ENCODE measurements at regions not wholly inside any gene's neighbourhood (a gene's known extent, or its start where the extent isn't known, plus 50 kb on each side); places are given as distances from the start of the nearest gene placed in this dataset.

- no peaks in the 10 kb centered on the region for H3K79me1 ChIP-seq (ENCODE audit: low read length)
These were observed 295.2 kb upstream of the DIAPH2 start for GRCh38 chrX:96389281-96390047.

GRCh38 chrX:96394598-96394997, 290.0 kb upstream of the DIAPH2 start:
- Histone ChIP-seq H3K23ac (ENCODE audit: low read length) (no peak overlapping the region), H3K27me3 (ENCODE audit: insufficient read depth, low read length, poor library complexity) (no peaks in the 10 kb centered on the region), H3K79me2 (ENCODE audit: control insufficient read depth, insufficient read depth, low read length) (no peaks in the 10 kb centered on the region), H4K5ac (ENCODE audit: low read length) (no peak overlapping the region), H3K9ac (ENCODE audit: low read length) (no peak overlapping the region), H2AK5ac (ENCODE audit: low read length) (no peak overlapping the region), H3K79me1 (ENCODE audit: low read length) (no peaks in the 10 kb centered on the region), H2BK120ac (ENCODE audit: low read depth, low read length) (no peak overlapping the region), H3K4me1 (ENCODE audit: control insufficient read depth, low read depth, low read length) (no peaks in the 10 kb centered on the region), H2BK15ac (replicated peaks; ENCODE audit: low read depth) (no peak overlapping the region), H3K4me2 (ENCODE audit: low read length) (no peak overlapping the region), H3K4me3 (ENCODE audit: low read length) (no peak overlapping the region), H3K4ac (ENCODE audit: low read depth, low read length) (no peak overlapping the region), H3K27ac (ENCODE audit: low read depth, low read length) (no peak overlapping the region), H3K18ac (ENCODE audit: low read length) (no peak overlapping the region), H3K56ac (ENCODE audit: low read length) (no peak overlapping the region), H3K36me3 (ENCODE audit: control insufficient read depth, insufficient read depth, low read length) (no peaks in the 10 kb centered on the region), H4K8ac (ENCODE audit: low read depth, low read length) (no peak overlapping the region), H2BK5ac (ENCODE audit: low read length) (no peak overlapping the region)
- DNase-seq: peak; percentile 16
- no CpG with 5 or more reads among the region's 1 CpG for WGBS (ENCODE audit: extremely low coverage, insufficient coverage, low lambda C conversion rate)

More at GRCh38 chrX:96389281-96390047, 295.2 kb upstream of the DIAPH2 start:
- no peak overlapping the region for H4K5ac ChIP-seq (ENCODE audit: low read length)
- no peak overlapping the region for H3K4me3 ChIP-seq (ENCODE audit: low read length)
- H3K4me2 ChIP-seq (ENCODE audit: low read length): no peak overlapping the region
- H2BK5ac ChIP-seq (ENCODE audit: low read length): no peak overlapping the region
- no peak for DNase-seq
- H2AK5ac ChIP-seq (ENCODE audit: low read length): no peak overlapping the region
- H3K18ac ChIP-seq (ENCODE audit: low read length): no peak overlapping the region
- H3K23ac ChIP-seq (ENCODE audit: low read length): no peak overlapping the region
- H3K4ac ChIP-seq (ENCODE audit: low read depth, low read length): no peak overlapping the region
- no peaks in the 10 kb centered on the region for H3K79me2 ChIP-seq (ENCODE audit: control insufficient read depth, insufficient read depth, low read length)
- no peak overlapping the region for H2BK120ac ChIP-seq (ENCODE audit: low read depth, low read length)
- H3K27ac ChIP-seq (ENCODE audit: low read depth, low read length): no peak overlapping the region
- H3K27me3 ChIP-seq (ENCODE audit: insufficient read depth, low read length, poor library complexity): no peaks in the 10 kb centered on the region
- H4K8ac ChIP-seq (ENCODE audit: low read depth, low read length): no peak overlapping the region
- H3K36me3 ChIP-seq (ENCODE audit: control insufficient read depth, insufficient read depth, low read length): no peaks in the 10 kb centered on the region
- WGBS (ENCODE audit: extremely low coverage, insufficient coverage, low lambda C conversion rate): no CpG with 5 or more reads among the region's 5 CpGs
- no peak overlapping the region for H3K9ac ChIP-seq (ENCODE audit: low read length)
- no peak overlapping the region for H2BK15ac ChIP-seq (replicated peaks; ENCODE audit: low read depth)
- no peak overlapping the region for H3K56ac ChIP-seq (ENCODE audit: low read length)
- H3K4me1 ChIP-seq (ENCODE audit: control insufficient read depth, low read depth, low read length): no peaks in the 10 kb centered on the region

- H2BK5ac ChIP-seq (ENCODE audit: low read length): no peak overlapping the region
- no peak overlapping the region for H3K4me2 ChIP-seq (ENCODE audit: low read length)
These were observed 281.2 kb upstream of the DIAPH2 start for GRCh38 chrX:96403446-96403845.

GRCh38 chrX:96405842-96406241, 278.8 kb upstream of the DIAPH2 start:
- Histone ChIP-seq H3K9ac (ENCODE audit: low read length) (no peak overlapping the region), H2BK5ac (ENCODE audit: low read length) (no peak overlapping the region), H3K56ac (ENCODE audit: low read length) (no peak overlapping the region), H4K8ac (ENCODE audit: low read depth, low read length) (no peak overlapping the region), H3K79me1 (ENCODE audit: low read length) (no peaks in the 10 kb centered on the region), H3K27me3 (ENCODE audit: insufficient read depth, low read length, poor library complexity) (no peaks in the 10 kb centered on the region), H3K27ac (ENCODE audit: low read depth, low read length) (no peak overlapping the region), H2BK120ac (ENCODE audit: low read depth, low read length) (no peak overlapping the region), H3K36me3 (ENCODE audit: control insufficient read depth, insufficient read depth, low read length) (no peaks in the 10 kb centered on the region), H3K23ac (ENCODE audit: low read length) (no peak overlapping the region), H2BK15ac (replicated peaks; ENCODE audit: low read depth) (no peak overlapping the region), H3K79me2 (ENCODE audit: control insufficient read depth, insufficient read depth, low read length) (no peaks in the 10 kb centered on the region), H3K4me1 (ENCODE audit: control insufficient read depth, low read depth, low read length) (no peaks in the 10 kb centered on the region), H2AK5ac (ENCODE audit: low read length) (no peak overlapping the region), H3K4me2 (ENCODE audit: low read length) (no peak overlapping the region), H3K18ac (ENCODE audit: low read length) (no peak overlapping the region), H3K4me3 (ENCODE audit: low read length) (no peak overlapping the region), H3K4ac (ENCODE audit: low read depth, low read length) (no peak overlapping the region), H4K5ac (ENCODE audit: low read length) (no peak overlapping the region)
- no peak for DNase-seq
- no CpG with 5 or more reads among the region's 1 CpG for WGBS (ENCODE audit: extremely low coverage, insufficient coverage, low lambda C conversion rate)

More at GRCh38 chrX:96403446-96403845, 281.2 kb upstream of the DIAPH2 start:
- Histone ChIP-seq H3K79me2 (ENCODE audit: control insufficient read depth, insufficient read depth, low read length) (no peaks in the 10 kb centered on the region), H4K5ac (ENCODE audit: low read length) (no peak overlapping the region), H3K27me3 (ENCODE audit: insufficient read depth, low read length, poor library complexity) (no peaks in the 10 kb centered on the region), H2BK120ac (ENCODE audit: low read depth, low read length) (no peak overlapping the region), H3K4me1 (ENCODE audit: control insufficient read depth, low read depth, low read length) (no peaks in the 10 kb centered on the region), H2AK5ac (ENCODE audit: low read length) (no peak overlapping the region), H3K56ac (ENCODE audit: low read length) (no peak overlapping the region), H3K27ac (ENCODE audit: low read depth, low read length) (no peak overlapping the region), H3K79me1 (ENCODE audit: low read length) (no peaks in the 10 kb centered on the region), H3K36me3 (ENCODE audit: control insufficient read depth, insufficient read depth, low read length) (no peaks in the 10 kb centered on the region), H3K23ac (ENCODE audit: low read length) (no peak overlapping the region), H3K4ac (ENCODE audit: low read depth, low read length) (no peak overlapping the region), H3K9ac (ENCODE audit: low read length) (no peak overlapping the region), H4K8ac (ENCODE audit: low read depth, low read length) (no peak overlapping the region), H2BK15ac (replicated peaks; ENCODE audit: low read depth) (no peak overlapping the region), H3K4me3 (ENCODE audit: low read length) (no peak overlapping the region), H3K18ac (ENCODE audit: low read length) (no peak overlapping the region)
- no CpG with 5 or more reads among the region's 3 CpGs for WGBS (ENCODE audit: extremely low coverage, insufficient coverage, low lambda C conversion rate)
- DNase-seq: no peak

- Histone ChIP-seq H3K56ac (ENCODE audit: low read length) (no peak overlapping the region), H3K23ac (ENCODE audit: low read length) (no peak overlapping the region), H3K79me1 (ENCODE audit: low read length) (no peaks in the 10 kb centered on the region), H3K18ac (ENCODE audit: low read length) (no peak overlapping the region), H2AK5ac (ENCODE audit: low read length) (no peak overlapping the region), H2BK120ac (ENCODE audit: low read depth, low read length) (no peak overlapping the region), H3K36me3 (ENCODE audit: control insufficient read depth, insufficient read depth, low read length) (no peaks in the 10 kb centered on the region), H2BK15ac (replicated peaks; ENCODE audit: low read depth) (no peak overlapping the region), H3K27ac (ENCODE audit: low read depth, low read length) (no peak overlapping the region), H4K8ac (ENCODE audit: low read depth, low read length) (no peak overlapping the region), H3K27me3 (ENCODE audit: insufficient read depth, low read length, poor library complexity) (no peaks in the 10 kb centered on the region), H2BK5ac (ENCODE audit: low read length) (no peak overlapping the region), H3K4me1 (ENCODE audit: control insufficient read depth, low read depth, low read length) (no peaks in the 10 kb centered on the region), H3K4ac (ENCODE audit: low read depth, low read length) (no peak overlapping the region), H3K9ac (ENCODE audit: low read length) (no peak overlapping the region), H4K5ac (ENCODE audit: low read length) (no peak overlapping the region), H3K4me2 (ENCODE audit: low read length) (no peak overlapping the region), H3K79me2 (ENCODE audit: control insufficient read depth, insufficient read depth, low read length) (no peaks in the 10 kb centered on the region), H3K4me3 (ENCODE audit: low read length) (no peak overlapping the region)
- DNase-seq: peak; percentile 39
- WGBS (ENCODE audit: extremely low coverage, insufficient coverage, low lambda C conversion rate): no CpG with 5 or more reads among the region's 3 CpGs
These were observed 277.6 kb upstream of the DIAPH2 start for GRCh38 chrX:96407072-96407471.

GRCh38 chrX:96407501-96407900, 277.1 kb upstream of the DIAPH2 start:
- no peak for DNase-seq
- 100% methylated on average over 1 of the region's 2 CpGs for WGBS (ENCODE audit: extremely low coverage, insufficient coverage, low lambda C conversion rate)
- no peak overlapping the region for H4K5ac ChIP-seq (ENCODE audit: low read length)

More at GRCh38 chrX:96407501-96407900, 277.1 kb upstream of the DIAPH2 start:
- Histone ChIP-seq H2BK15ac (replicated peaks; ENCODE audit: low read depth) (no peak overlapping the region), H3K79me1 (ENCODE audit: low read length) (no peaks in the 10 kb centered on the region), H3K23ac (ENCODE audit: low read length) (no peak overlapping the region), H3K18ac (ENCODE audit: low read length) (no peak overlapping the region), H3K79me2 (ENCODE audit: control insufficient read depth, insufficient read depth, low read length) (no peaks in the 10 kb centered on the region), H3K27ac (ENCODE audit: low read depth, low read length) (no peak overlapping the region), H3K4ac (ENCODE audit: low read depth, low read length) (no peak overlapping the region), H3K4me1 (ENCODE audit: control insufficient read depth, low read depth, low read length) (no peaks in the 10 kb centered on the region), H3K27me3 (ENCODE audit: insufficient read depth, low read length, poor library complexity) (no peaks in the 10 kb centered on the region), H3K4me2 (ENCODE audit: low read length) (no peak overlapping the region), H2BK120ac (ENCODE audit: low read depth, low read length) (no peak overlapping the region), H4K8ac (ENCODE audit: low read depth, low read length) (no peak overlapping the region), H3K9ac (ENCODE audit: low read length) (no peak overlapping the region), H2BK5ac (ENCODE audit: low read length) (no peak overlapping the region), H3K56ac (ENCODE audit: low read length) (no peak overlapping the region), H2AK5ac (ENCODE audit: low read length) (no peak overlapping the region), H3K4me3 (ENCODE audit: low read length) (no peak overlapping the region), H3K36me3 (ENCODE audit: control insufficient read depth, insufficient read depth, low read length) (no peaks in the 10 kb centered on the region)
